ENCODE measurements at regions not wholly inside any gene's neighbourhood (a gene's known extent, or its start where the extent isn't known, plus 50 kb on each side); places are given as distances from the start of the nearest gene placed in this dataset.

- Mint-ChIP-seq H3K9me3 (ENCODE audit: unreplicated experiment) (peaks cover 63% of the 10 kb centered on the region), H3K27me3 (ENCODE audit: unreplicated experiment) (no peaks in the 10 kb centered on the region), H3K36me3 (ENCODE audit: unreplicated experiment) (no peaks in the 10 kb centered on the region), H3K4me1 (ENCODE audit: unreplicated experiment) (no peaks in the 10 kb centered on the region), H3K4me3 (ENCODE audit: unreplicated experiment) (no peak overlapping the region), H3K27ac (ENCODE audit: unreplicated experiment) (no peak overlapping the region)
- DNase-seq (ENCODE audit: extremely low spot score, unreplicated experiment) = no peak
- TF ChIP-seq, protein P1, sequence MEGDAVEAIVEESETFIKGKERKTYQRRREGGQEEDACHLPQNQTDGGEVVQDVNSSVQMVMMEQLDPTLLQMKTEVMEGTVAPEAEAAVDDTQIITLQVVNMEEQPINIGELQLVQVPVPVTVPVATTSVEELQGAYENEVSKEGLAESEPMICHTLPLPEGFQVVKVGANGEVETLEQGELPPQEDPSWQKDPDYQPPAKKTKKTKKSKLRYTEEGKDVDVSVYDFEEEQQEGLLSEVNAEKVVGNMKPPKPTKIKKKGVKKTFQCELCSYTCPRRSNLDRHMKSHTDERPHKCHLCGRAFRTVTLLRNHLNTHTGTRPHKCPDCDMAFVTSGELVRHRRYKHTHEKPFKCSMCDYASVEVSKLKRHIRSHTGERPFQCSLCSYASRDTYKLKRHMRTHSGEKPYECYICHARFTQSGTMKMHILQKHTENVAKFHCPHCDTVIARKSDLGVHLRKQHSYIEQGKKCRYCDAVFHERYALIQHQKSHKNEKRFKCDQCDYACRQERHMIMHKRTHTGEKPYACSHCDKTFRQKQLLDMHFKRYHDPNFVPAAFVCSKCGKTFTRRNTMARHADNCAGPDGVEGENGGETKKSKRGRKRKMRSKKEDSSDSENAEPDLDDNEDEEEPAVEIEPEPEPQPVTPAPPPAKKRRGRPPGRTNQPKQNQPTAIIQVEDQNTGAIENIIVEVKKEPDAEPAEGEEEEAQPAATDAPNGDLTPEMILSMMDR (IDR thresholded peaks at IDR 0.05) = no peak
These were observed 257.3 kb downstream of the TMEM121 start for GRCh38 chr14:105783707-105784106.

DNA sequence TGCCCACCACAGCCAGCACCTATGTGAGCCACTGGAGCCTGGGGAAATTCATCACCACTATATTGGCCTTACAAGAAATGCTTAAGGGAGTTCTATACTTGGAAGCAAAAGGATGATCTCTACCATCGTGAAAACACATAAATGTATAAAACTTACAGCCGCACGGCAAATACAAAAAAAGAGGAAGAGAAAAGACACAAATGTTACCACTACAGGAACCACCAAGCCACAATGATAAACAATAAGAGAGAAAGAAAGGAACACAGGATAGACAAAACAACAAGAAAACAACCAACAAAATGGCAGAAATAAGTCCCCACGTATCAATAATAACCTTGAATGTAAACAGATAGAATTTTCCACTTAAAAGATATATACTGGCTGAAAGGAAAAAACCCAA is 267.5 kb downstream of the TMEM121 start:
- Mint-ChIP-seq H3K36me3 (ENCODE audit: unreplicated experiment) (no peaks in the 10 kb centered on the region), H3K27me3 (ENCODE audit: unreplicated experiment) (no peaks in the 10 kb centered on the region), H3K4me1 (ENCODE audit: unreplicated experiment) (no peaks in the 10 kb centered on the region), H3K4me3 (ENCODE audit: unreplicated experiment) (no peak overlapping the region), H3K27ac (ENCODE audit: unreplicated experiment) (no peak overlapping the region), H3K9me3 (ENCODE audit: unreplicated experiment) (peaks cover 57% of the 10 kb centered on the region)
- TF ChIP-seq, protein P1 (IDR thresholded peaks at IDR 0.05) = no peak
- DNase-seq (ENCODE audit: extremely low spot score, unreplicated experiment) = no peak

DNA sequence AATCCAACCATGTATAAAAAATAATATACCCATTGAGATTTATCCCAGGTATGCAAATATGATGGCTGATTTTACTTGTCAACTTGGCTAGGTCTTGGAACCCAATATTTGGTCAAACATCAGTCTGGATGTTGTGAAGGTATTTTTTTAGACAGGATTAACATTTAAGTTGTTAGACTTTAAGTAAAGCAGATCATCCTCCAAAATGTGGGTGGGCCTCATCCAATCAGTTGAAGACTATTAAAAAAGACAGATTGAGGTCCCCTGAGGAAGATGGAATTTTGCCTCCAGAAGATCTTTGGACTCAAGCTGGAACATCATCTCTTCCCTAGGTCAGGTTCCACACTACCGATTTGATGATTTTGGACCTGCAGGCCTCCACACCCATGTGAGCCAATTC is 271.2 kb downstream of the TMEM121 start:
- Mint-ChIP-seq H3K4me1 (ENCODE audit: unreplicated experiment) (no peaks in the 10 kb centered on the region), H3K27ac (ENCODE audit: unreplicated experiment) (no peak overlapping the region), H3K36me3 (ENCODE audit: unreplicated experiment) (no peaks in the 10 kb centered on the region), H3K9me3 (ENCODE audit: unreplicated experiment) (peaks cover 73% of the 10 kb centered on the region), H3K4me3 (ENCODE audit: unreplicated experiment) (no peak overlapping the region), H3K27me3 (ENCODE audit: unreplicated experiment) (no peaks in the 10 kb centered on the region)
- TF ChIP-seq, protein P1 (IDR thresholded peaks at IDR 0.05) = no peak
- DNase-seq (ENCODE audit: extremely low spot score, unreplicated experiment) = no peak

- Mint-ChIP-seq H3K4me3 (ENCODE audit: unreplicated experiment) (no peak overlapping the region), H3K27ac (ENCODE audit: unreplicated experiment) (no peak overlapping the region), H3K9me3 (ENCODE audit: unreplicated experiment) (peaks cover 55% of the 10 kb centered on the region), H3K4me1 (ENCODE audit: unreplicated experiment) (no peaks in the 10 kb centered on the region), H3K36me3 (ENCODE audit: unreplicated experiment) (no peaks in the 10 kb centered on the region), H3K27me3 (ENCODE audit: unreplicated experiment) (no peaks in the 10 kb centered on the region)
- no peak for DNase-seq (ENCODE audit: extremely low spot score, unreplicated experiment)
- TF ChIP-seq, protein P1 (IDR thresholded peaks at IDR 0.05) = no peak
These were observed 279.3 kb downstream of the TMEM121 start for GRCh38 chr14:105805701-105806100.

DNA sequence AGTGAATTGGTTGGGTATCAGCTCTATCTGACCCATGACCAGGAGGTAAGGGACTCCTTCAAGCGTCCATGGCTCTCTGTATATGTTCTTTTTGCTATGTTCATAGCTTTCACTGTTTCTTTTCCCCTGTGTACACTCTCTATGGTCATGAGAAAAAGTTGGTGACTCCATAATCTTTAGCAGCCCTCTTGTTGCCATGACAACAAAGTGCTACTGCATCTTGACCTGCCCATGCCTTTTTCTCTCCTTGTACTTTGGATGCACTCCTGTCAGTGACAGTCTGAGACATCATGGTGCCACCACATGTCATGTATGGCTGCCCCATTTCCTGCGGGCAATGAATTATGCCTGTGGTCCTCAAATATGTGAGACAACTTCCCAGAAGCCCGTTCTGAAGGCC is 280.2 kb downstream of the TMEM121 start:
- Mint-ChIP-seq H3K9me3 (ENCODE audit: unreplicated experiment) (peaks cover 54% of the 10 kb centered on the region), H3K27ac (ENCODE audit: unreplicated experiment) (no peak overlapping the region), H3K27me3 (ENCODE audit: unreplicated experiment) (no peaks in the 10 kb centered on the region), H3K36me3 (ENCODE audit: unreplicated experiment) (no peaks in the 10 kb centered on the region), H3K4me3 (ENCODE audit: unreplicated experiment) (no peak overlapping the region), H3K4me1 (ENCODE audit: unreplicated experiment) (no peaks in the 10 kb centered on the region)
- no peak for DNase-seq (ENCODE audit: extremely low spot score, unreplicated experiment)
- TF ChIP-seq, protein P1 (IDR thresholded peaks at IDR 0.05) = no peak

All from osteocyte (in vitro differentiated cells).